GM13977 (cell line): ENCODE measurements at regions not wholly inside any gene's neighbourhood (a gene's known extent, or its start where the extent isn't known, plus 50 kb on each side); places are given as distances from the start of the nearest gene placed in this dataset.

Experiments
- DNase-seq: peaks from one replicate; pipeline ENCODE4 v3.0.0; 2012; ENCODE audit warnings: low spot score
- in situ Hi-C: fragments of 300-500 bp; cut with MboI; formaldehyde crosslinking; loops from one replicate; pipeline ENCODE4 v1.12.0; 2022; ENCODE audit warnings: low sequenced_read_pairs, low pct_unique_long_range_greater_than_20kb, mixed read lengths, inconsistent platforms; ENCODE audit not compliant: unreplicated experiment
- TF ChIP-seq, protein P1 (sequence below): IDR thresholded peaks from 2 replicates; pipeline ENCODE4 v1.5.1; 2012; ENCODE audit warnings: mild to moderate bottlenecking, control low read depth; ENCODE audit not compliant: insufficient read depth; ENCODE audit errors: extremely low read depth, missing control alignments

- in situ Hi-C loops, result no loop called here
- no peak for DNase-seq
- TF ChIP-seq, protein P1, sequence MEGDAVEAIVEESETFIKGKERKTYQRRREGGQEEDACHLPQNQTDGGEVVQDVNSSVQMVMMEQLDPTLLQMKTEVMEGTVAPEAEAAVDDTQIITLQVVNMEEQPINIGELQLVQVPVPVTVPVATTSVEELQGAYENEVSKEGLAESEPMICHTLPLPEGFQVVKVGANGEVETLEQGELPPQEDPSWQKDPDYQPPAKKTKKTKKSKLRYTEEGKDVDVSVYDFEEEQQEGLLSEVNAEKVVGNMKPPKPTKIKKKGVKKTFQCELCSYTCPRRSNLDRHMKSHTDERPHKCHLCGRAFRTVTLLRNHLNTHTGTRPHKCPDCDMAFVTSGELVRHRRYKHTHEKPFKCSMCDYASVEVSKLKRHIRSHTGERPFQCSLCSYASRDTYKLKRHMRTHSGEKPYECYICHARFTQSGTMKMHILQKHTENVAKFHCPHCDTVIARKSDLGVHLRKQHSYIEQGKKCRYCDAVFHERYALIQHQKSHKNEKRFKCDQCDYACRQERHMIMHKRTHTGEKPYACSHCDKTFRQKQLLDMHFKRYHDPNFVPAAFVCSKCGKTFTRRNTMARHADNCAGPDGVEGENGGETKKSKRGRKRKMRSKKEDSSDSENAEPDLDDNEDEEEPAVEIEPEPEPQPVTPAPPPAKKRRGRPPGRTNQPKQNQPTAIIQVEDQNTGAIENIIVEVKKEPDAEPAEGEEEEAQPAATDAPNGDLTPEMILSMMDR, result no peak
These were observed 278.0 kb upstream of the ID2 start for GRCh38 chr2:8403876-8404275.

DNA sequence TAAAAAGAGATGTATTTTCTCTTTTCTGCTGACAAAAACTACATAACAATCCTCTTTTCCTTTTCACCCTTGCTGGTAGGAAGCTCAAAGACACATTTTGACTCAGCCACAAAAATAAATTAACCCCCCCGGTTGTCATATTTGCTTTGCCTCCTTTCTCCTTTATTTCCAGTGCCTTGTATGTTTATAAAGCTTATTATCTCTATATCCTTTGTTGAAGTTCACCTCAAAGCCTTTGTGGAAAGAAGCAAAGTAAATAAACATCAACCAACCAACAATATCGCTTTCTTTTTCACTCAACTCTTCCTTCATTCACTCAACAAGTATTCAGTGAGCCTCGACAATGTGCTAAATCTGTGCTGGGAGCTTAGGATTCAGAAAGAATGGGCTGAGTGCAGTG, 276.5 kb upstream of the ID2 start:
- TF ChIP-seq, protein P1, result no peak

DNA sequence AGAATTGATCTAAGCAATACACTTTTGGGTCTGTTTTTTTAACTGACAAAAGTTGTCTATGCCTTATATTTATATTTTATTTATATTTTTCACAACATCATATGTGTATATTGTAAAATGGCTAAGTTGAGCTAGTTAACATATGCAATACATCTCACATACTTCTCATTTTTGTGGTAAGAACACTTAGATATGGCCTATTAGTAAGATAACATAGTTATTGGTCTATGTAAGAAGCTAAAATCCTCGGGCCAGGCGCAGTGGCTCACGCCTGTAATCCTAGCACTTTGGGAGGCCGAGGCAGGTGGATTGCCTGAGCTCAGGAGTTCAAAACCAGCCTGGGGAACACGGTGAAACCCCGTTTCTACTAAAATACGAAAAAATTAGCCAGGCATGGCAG, 275.6 kb upstream of the ID2 start:
- TF ChIP-seq, protein P1, result no peak

More for the DNA sequence above, 276.5 kb upstream of the ID2 start:
- in situ Hi-C loops, result no loop called here
- DNase-seq, result no peak

DNA sequence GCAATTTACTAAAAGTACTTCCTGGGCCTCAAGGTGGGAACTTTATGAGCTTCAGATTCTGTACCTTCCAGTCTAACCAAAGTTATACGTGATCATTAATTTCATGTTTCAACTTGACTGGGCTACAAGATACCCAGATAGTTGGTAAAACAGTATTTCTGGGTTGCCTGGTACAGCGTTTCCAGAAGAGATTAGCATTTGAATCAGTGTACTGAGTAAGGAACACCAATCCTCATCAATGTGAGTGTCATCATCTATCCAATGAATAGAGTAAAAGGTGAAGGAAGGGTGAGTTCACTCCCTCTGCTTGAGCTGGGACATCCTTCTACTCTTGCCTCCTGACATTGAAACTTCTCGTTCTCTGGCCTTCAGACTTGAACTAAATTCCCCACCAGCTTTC, 274.5 kb upstream of the ID2 start:
- no peak for DNase-seq
- TF ChIP-seq, protein P1, result no peak

More for the DNA sequence above, 275.6 kb upstream of the ID2 start:
- no peak for DNase-seq
- in situ Hi-C loops, result no loop called here

DNA sequence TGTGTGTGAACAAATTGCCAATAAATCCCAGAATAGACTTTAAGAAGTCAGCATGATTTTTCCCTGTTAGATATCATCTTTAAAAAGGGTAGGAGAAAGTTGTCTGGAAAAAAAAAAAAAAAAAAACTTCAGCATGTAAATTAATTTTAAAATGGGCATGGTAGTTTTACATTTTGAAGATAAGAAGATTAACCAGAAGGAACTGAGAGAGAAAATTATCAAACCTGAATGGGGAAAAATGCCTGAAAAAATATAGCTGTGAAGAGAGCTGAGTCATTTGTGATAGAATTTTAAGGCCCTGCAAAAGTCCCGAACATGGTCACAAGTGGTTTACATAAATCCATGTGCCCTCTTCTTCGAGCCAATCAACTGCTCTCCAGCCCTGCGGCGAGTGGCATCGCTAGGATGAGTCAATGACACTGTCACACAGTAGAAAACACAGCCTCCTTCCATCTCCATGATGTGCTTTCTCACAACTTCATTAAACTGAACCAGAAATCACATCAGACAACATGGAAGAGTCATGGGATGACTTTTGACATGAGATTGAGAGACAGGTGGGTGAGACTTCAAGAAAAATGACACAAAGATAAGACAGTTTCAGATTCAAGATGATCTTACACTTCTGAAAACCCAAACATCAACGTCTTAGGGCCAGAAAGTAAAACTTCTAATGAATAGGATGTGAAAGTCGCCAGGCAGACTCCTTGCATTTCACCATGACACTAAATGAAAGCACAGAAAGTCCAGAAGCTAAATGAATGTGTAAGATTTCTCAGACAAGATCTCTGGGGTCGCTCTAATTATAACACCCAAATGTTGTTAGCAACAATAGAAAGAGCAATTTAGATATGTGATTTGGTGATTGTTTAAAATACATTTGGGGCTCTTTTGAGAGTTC, 273.0 kb upstream of the ID2 start:
- TF ChIP-seq, protein P1, result no peak
- in situ Hi-C loops, result no loop called here
- DNase-seq, result peak; percentile 71

More for the DNA sequence above, 274.5 kb upstream of the ID2 start:
- in situ Hi-C loops, result no loop called here

DNA sequence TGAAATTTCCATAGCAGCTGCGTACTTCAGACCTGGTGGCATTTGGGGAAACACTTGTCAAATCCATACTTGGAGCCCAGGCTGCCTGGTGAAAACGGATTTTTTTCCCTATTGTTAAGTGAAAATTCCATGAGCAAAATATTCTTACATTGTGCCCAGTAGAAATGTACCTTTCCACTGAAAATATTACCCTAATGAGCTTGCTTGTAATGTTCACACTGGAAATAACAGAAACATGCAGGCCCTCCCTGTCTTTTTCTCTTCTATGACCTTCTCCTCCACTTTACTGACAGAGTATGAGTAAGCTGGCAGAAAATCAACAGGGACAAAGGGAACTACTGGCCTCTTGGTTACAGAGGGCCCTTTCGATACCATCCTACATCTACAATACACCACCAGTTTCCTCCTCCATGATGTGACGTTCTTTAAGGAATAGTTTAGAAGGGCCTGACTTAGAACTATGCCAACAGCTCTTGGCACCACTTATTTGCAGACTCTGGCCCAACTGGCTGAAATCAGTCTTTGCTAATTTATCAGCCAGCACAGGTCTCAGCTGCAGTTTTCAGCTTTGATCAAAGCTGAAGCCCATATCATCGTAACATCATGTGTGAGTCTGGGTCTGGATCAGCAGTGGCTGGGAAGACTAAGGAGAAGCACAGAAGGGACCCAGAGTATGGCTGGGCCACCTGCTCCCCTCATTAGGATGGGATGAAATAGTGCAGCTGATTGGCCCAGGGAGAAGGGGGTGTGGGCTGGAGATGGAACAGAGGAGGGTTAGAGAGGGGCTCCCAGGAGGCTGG, 272.2 kb upstream of the ID2 start:
- TF ChIP-seq, protein P1, result no peak
- in situ Hi-C loops, result no loop called here

More for the DNA sequence above, 272.2 kb upstream of the ID2 start:
- no peak for DNase-seq
